ENCODE measurements at regions not wholly inside any gene's neighbourhood (a gene's known extent, or its start where the extent isn't known, plus 50 kb on each side); places are given as distances from the start of the nearest gene placed in this dataset.

GRCh38 chrX:8921615-8922014 lies 112.3 kb downstream of the FAM9B start:
- Mint-ChIP-seq H3K9me3 (no peaks in the 10 kb centered on the region), H3K36me3 (ENCODE audit: low read depth) (no peaks in the 10 kb centered on the region), H3K4me1 (ENCODE audit: low read depth) (no peaks in the 10 kb centered on the region), H3K4me3 (no peak overlapping the region), H3K27me3 (no peaks in the 10 kb centered on the region), H3K27ac (no peak overlapping the region)
- ATAC-seq (ENCODE audit: poor library complexity), result no peak
- Histone ChIP-seq H3K4me1 (ENCODE audit: insufficient read depth, low read length) (no peaks in the 10 kb centered on the region), H3K27me3 (ENCODE audit: control insufficient read depth in 1 of 2, insufficient read depth in 2 of 2, low read length in 2 of 2) (no peaks in the 10 kb centered on the region), H3K36me3 (ENCODE audit: insufficient read depth, low read length) (no peaks in the 10 kb centered on the region), H3K27ac (ENCODE audit: low read depth in 1 of 2, low read length in 2 of 2) (no peak overlapping the region), H3K9me3 (ENCODE audit: control insufficient read depth in 1 of 2, insufficient read depth in 1 of 2, low read length in 2 of 2) (no peaks in the 10 kb centered on the region), H3K4me3 (ENCODE audit: low read length) (no peak overlapping the region)
- intact Hi-C loops (cut with DNase I, micrococcal nuclease), result no loop called here
- no peak for DNase-seq
- TF ChIP-seq CTCF (IDR thresholded peaks at IDR 0.05), result no peak
- ChIA-PET POLR2A (no interaction called here), CTCF (no interaction called here)

DNA sequence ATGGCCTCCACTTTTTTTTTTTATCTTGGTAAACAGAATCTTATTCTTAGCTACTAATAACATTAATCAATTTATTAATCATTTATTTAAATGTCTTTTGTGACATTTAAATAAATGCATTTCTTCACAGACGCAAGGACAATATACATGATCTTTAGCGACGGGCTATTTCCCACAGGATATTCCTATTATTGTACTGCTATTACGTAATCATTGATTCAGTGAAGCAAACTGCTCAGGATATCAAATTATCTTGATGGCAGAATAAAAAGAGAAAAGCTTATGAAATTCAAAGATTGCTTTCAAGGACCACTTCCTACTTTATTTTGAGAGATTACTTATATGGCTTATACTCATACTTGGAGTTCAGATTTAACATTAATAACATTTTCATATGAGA lies 114.1 kb downstream of the FAM9B start:
- H3K27ac ChIP-seq (ENCODE audit: low read depth in 1 of 2, low read length in 2 of 2), result no peak overlapping the region
- ATAC-seq (ENCODE audit: poor library complexity) (no peak), DNase-seq (no peak)
- no peaks in the 10 kb centered on the region for H3K27me3 ChIP-seq (ENCODE audit: control insufficient read depth in 1 of 2, insufficient read depth in 2 of 2, low read length in 2 of 2)
- no peaks in the 10 kb centered on the region for H3K9me3 Mint-ChIP-seq
- intact Hi-C loops (cut with DNase I, micrococcal nuclease), result no loop called here
- ChIA-PET CTCF (no interaction called here), POLR2A (no interaction called here)
- TF ChIP-seq CTCF (IDR thresholded peaks at IDR 0.05), result no peak
- no peaks in the 10 kb centered on the region for H3K4me1 Mint-ChIP-seq (ENCODE audit: low read depth)
- no peaks in the 10 kb centered on the region for H3K36me3 Mint-ChIP-seq (ENCODE audit: low read depth)
- H3K27ac Mint-ChIP-seq, result no peak overlapping the region
- H3K27me3 Mint-ChIP-seq, result no peaks in the 10 kb centered on the region
- H3K9me3 ChIP-seq (ENCODE audit: control insufficient read depth in 1 of 2, insufficient read depth in 1 of 2, low read length in 2 of 2), result no peaks in the 10 kb centered on the region
- H3K4me3 Mint-ChIP-seq, result no peak overlapping the region
- H3K4me1 ChIP-seq (ENCODE audit: insufficient read depth, low read length), result no peaks in the 10 kb centered on the region
- H3K36me3 ChIP-seq (ENCODE audit: insufficient read depth, low read length), result no peaks in the 10 kb centered on the region
- no peak overlapping the region for H3K4me3 ChIP-seq (ENCODE audit: low read length)

GRCh38 chrX:8916697-8917096 lies 115.5 kb upstream of the FAM9A start:
- Mint-ChIP-seq H3K4me1 (ENCODE audit: low read depth) (no peaks in the 10 kb centered on the region), H3K4me3 (no peak overlapping the region), H3K36me3 (ENCODE audit: low read depth) (no peaks in the 10 kb centered on the region), H3K27me3 (no peaks in the 10 kb centered on the region), H3K9me3 (no peaks in the 10 kb centered on the region), H3K27ac (no peak overlapping the region)
- CTCF ChIA-PET, result no interaction called here
- H3K27me3 ChIP-seq (ENCODE audit: control insufficient read depth in 1 of 2, insufficient read depth in 2 of 2, low read length in 2 of 2), result no peaks in the 10 kb centered on the region
- no peaks in the 10 kb centered on the region for H3K4me1 ChIP-seq (ENCODE audit: insufficient read depth, low read length)
- POLR2A ChIA-PET, result no interaction called here
- H3K4me3 ChIP-seq (ENCODE audit: low read length), result no peak overlapping the region
- H3K27ac ChIP-seq (ENCODE audit: low read depth in 1 of 2, low read length in 2 of 2), result no peak overlapping the region
- no peak for TF ChIP-seq CTCF (IDR thresholded peaks at IDR 0.05)
- ATAC-seq (ENCODE audit: poor library complexity) (no peak), DNase-seq (no peak)
- H3K9me3 ChIP-seq (ENCODE audit: control insufficient read depth in 1 of 2, insufficient read depth in 1 of 2, low read length in 2 of 2), result no peaks in the 10 kb centered on the region
- intact Hi-C loops (cut with DNase I, micrococcal nuclease), result no loop called here
- no peaks in the 10 kb centered on the region for H3K36me3 ChIP-seq (ENCODE audit: insufficient read depth, low read length)
